HepG2 (cell line): ENCODE measurements at regions not wholly inside any gene's neighbourhood (a gene's known extent, or its start where the extent isn't known, plus 50 kb on each side); places are given as distances from the start of the nearest gene placed in this dataset.

ENCODE experiments used
- ATAC-seq: fragments of 200-7000 bp; cut with Tn5 transposase; 3 replicates; pipeline ENCODE4 v1.9.1; 2020; ENCODE audit warnings: mild to moderate bottlenecking, moderate library complexity
- BruUV-seq: library from RNA; stranded (reverse); fragments of 400-500 nt; replicated peaks from 2 replicates; lab custom pipeline; 2021; lab: Mats Ljungman, UMichigan
- CTCF ChIA-PET: fragments of 300-600 bp; formaldehyde crosslinking; extraction: SDS; loops from one replicate; lab custom pipeline; 2021; ENCODE audit warnings: low total read pairs, inconsistent platforms, low intra/inter-chr PET ratio; lab: Yijun Ruan, JAX
- POLR2A ChIA-PET: fragments of 350-600 bp; sonication (Branson Sonifier 250); formaldehyde crosslinking; loops from one replicate; lab custom pipeline; 2020; ENCODE audit warnings: antibody characterized with exemption, inconsistent platforms; lab: Yijun Ruan, JAX
- DNase-seq: peaks from one replicate; pipeline ENCODE4 v3.0.0-alpha.2; 2015; ENCODE audit warnings: low spot score
- FAIRE-seq: peaks from 3 replicates; lab custom pipeline; 2011; peaks lifted over from hg19 to GRCh38; lab: Jason Lieb, UNC
- H2AFZ ChIP-seq: one replicate; pipeline ENCODE4 v1.6.1; 2011; ENCODE audit warnings: low read length, inconsistent platforms
- H3K27ac ChIP-seq: fragments of 300-600 bp; 3 replicates; pipeline ENCODE4 v1.8.0; 2011; ENCODE audit warnings: mixed run types, mild to moderate bottlenecking, mixed read lengths, low read length, inconsistent platforms; ENCODE audit not compliant: insufficient read depth; ENCODE audit errors: extremely low read length
- H3K27me3 ChIP-seq, 2 experiments: fragments of 200-600 bp in 1 of 2; 2 replicates in 1 of 2; 3 replicates in 1 of 2; pipeline versions ENCODE4 v1.6.0 to v1.8.0; 2011; ENCODE audit warnings: low read length in 2 of 2, mild to moderate bottlenecking in 2 of 2, moderate library complexity in 2 of 2, inconsistent platforms in 1 of 2; ENCODE audit not compliant: insufficient read depth in 2 of 2, control insufficient read depth in 1 of 2
- H3K36me3 ChIP-seq, 2 experiments: fragments of 200-600 bp in 1 of 2; replicated peaks in 1 of 2; 2 replicates in 1 of 2; 3 replicates in 1 of 2; pipeline versions ENCODE4 v1.5.1 to v1.8.0; 2011; ENCODE audit warnings: low read length in 2 of 2, inconsistent platforms in 1 of 2; ENCODE audit not compliant: insufficient read depth in 2 of 2, control insufficient read depth in 1 of 2
- H3K4me1 ChIP-seq: 2 replicates; pipeline ENCODE4 v1.5.1; 2012; ENCODE audit warnings: low read length, inconsistent platforms; ENCODE audit not compliant: insufficient read depth
- H3K4me2 ChIP-seq: 2 replicates; pipeline ENCODE4 v1.6.0; 2011; ENCODE audit warnings: low read depth, low read length, inconsistent platforms
- H3K4me3 ChIP-seq, 3 experiments: fragments of 200-600 bp in 1 of 3; sonication (generic), shearing (Covaris generic) in 1 of 3; replicated peaks in 1 of 3; 2 replicates each; pipeline ENCODE4 v1.5.1; 2011 to 2016; ENCODE audit warnings: low read length in 3 of 3, inconsistent platforms in 2 of 3, low read depth in 2 of 3, mild to moderate bottlenecking in 2 of 3, control low read depth in 1 of 3, mixed read lengths in 1 of 3; ENCODE audit not compliant: insufficient read depth in 1 of 3
- H3K79me2 ChIP-seq: one replicate; pipeline ENCODE4 v1.6.1; 2011; ENCODE audit warnings: low read length, inconsistent platforms; ENCODE audit not compliant: insufficient read depth
- H3K9ac ChIP-seq: 2 replicates; pipeline ENCODE4 v1.6.0; 2011; ENCODE audit warnings: mild to moderate bottlenecking, low read depth, low read length, inconsistent platforms; ENCODE audit not compliant: insufficient read depth
- H3K9me3 ChIP-seq: 2 replicates; pipeline ENCODE4 v1.5.1; 2012; ENCODE audit warnings: mild to moderate bottlenecking, low read length
- H4K20me1 ChIP-seq: 2 replicates; pipeline ENCODE4 v1.6.0; 2011; ENCODE audit warnings: inconsistent platforms, mild to moderate bottlenecking, low read length, moderate library complexity; ENCODE audit not compliant: insufficient read depth
- AFF4 ChIP-seq: sonication (generic); formaldehyde crosslinking; IDR thresholded peaks from 2 replicates; pipeline ENCODE4 v1.4.0; 2020; ENCODE audit warnings: missing genetic modification reagents
- GPBP1L1 ChIP-seq: sonication (generic); formaldehyde crosslinking; IDR thresholded peaks from 2 replicates; pipeline ENCODE4 v1.5.0; 2020; ENCODE audit warnings: mild to moderate bottlenecking, missing genetic modification reagents
- GZF1 ChIP-seq: sonication (generic); formaldehyde crosslinking; IDR thresholded peaks from 2 replicates; pipeline ENCODE4 v1.5.1; 2020; ENCODE audit warnings: mild to moderate bottlenecking, missing genetic modification reagents
- HNRNPH1 ChIP-seq: fragments of 200-400 bp; formaldehyde crosslinking; optimal IDR thresholded peaks from 2 replicates; pipeline ENCODE3; 2017; ENCODE audit warnings: mild to moderate bottlenecking, low read depth, low read length
- ISX ChIP-seq: sonication (generic); formaldehyde crosslinking; conservative IDR thresholded peaks from 2 replicates; pipeline ENCODE4 v1.5.0; 2020; ENCODE audit warnings: missing genetic modification reagents
- JUNB ChIP-seq: sonication (generic); formaldehyde crosslinking; IDR thresholded peaks from 2 replicates; pipeline ENCODE4 v1.8.0; 2022; ENCODE audit warnings: missing genetic modification reagents, mild to moderate bottlenecking, borderline replicate concordance
- NCOR1 ChIP-seq: fragments of 200-600 bp; sonication (generic); IDR thresholded peaks from 2 replicates; pipeline ENCODE4 v1.7.0; 2017; ENCODE audit warnings: antibody characterized with exemption, low read length, borderline replicate concordance
- TERF1 ChIP-seq: sonication (generic); formaldehyde crosslinking; IDR thresholded peaks from 2 replicates; pipeline ENCODE4 v1.8.0; 2022; ENCODE audit warnings: mild to moderate bottlenecking, missing genetic modification reagents, moderate library complexity
- TIGD3 ChIP-seq: sonication (generic); formaldehyde crosslinking; IDR thresholded peaks from 2 replicates; pipeline ENCODE4 v1.5.1; 2020; ENCODE audit warnings: mild to moderate bottlenecking, missing genetic modification reagents, borderline replicate concordance
- ZKSCAN1 ChIP-seq: fragments of 150-350 bp; IDR thresholded peaks from 2 replicates; pipeline ENCODE4 v1.6.1; 2014; ENCODE audit warnings: low read length
- ZNF280B ChIP-seq: sonication (generic); formaldehyde crosslinking; IDR thresholded peaks from 2 replicates; pipeline ENCODE4 v1.5.0; 2020; ENCODE audit warnings: missing genetic modification reagents, mild to moderate bottlenecking, borderline replicate concordance
- ZNF598 ChIP-seq: sonication (generic); formaldehyde crosslinking; IDR thresholded peaks from 2 replicates; pipeline ENCODE4 v1.5.1; 2020; ENCODE audit warnings: mild to moderate bottlenecking, missing genetic modification reagents, borderline replicate concordance
- WGBS: methylation state at CpG from one replicate; pipeline ENCODE4 v1.1.6; 2017; ENCODE audit warnings: low lambda C conversion rate; 5-methylcytosine and 5-hydroxymethylcytosine counted together
- in situ Hi-C: cut with HindIII; loops from 2 replicates; pipeline ENCODE4 v1.10.0; 2017; ENCODE audit warnings: low pct_unique_long_range_greater_than_20kb; ENCODE audit not compliant: extremely low pct_ligation_motif_present
- intact Hi-C: fragments of 100-400 bp; cut with micrococcal nuclease; formaldehyde crosslinking; loops from one replicate; pipeline ENCODE4 v1.10.0; 2022; ENCODE audit not compliant: unreplicated experiment

GRCh38 chr1:10891091-10891490 is 94.6 kb upstream of the CASZ1 start:
- ATAC-seq, result no peak
- FAIRE-seq, result no peak
- BruUV-seq, result no TSS peak
- no peak overlapping the region for H2AFZ ChIP-seq
- H3K27ac ChIP-seq, result no peak overlapping the region
- ChIA-PET POLR2A (no interaction called here), CTCF (no interaction called here)
- peaks cover 10% of the 10 kb centered on the region; the same call in 1 of the 2 replicates for H3K4me1 ChIP-seq
- H3K9me3 ChIP-seq, result no peaks in the 10 kb centered on the region
- H3K36me3 ChIP-seq, result no peaks in the 10 kb centered on the region
- DNase-seq, result no peak
- no peaks in the 10 kb centered on the region for H3K79me2 ChIP-seq
- no peak overlapping the region for H3K9ac ChIP-seq
- TF ChIP-seq ISX (CRISPR knock-in tag), result no peak
- no peak for TF ChIP-seq GZF1 (CRISPR knock-in tag)
- TF ChIP-seq GPBP1L1 (CRISPR knock-in tag), result no peak
- TF ChIP-seq TIGD3 (CRISPR knock-in tag), result no peak
- no peak for TF ChIP-seq NCOR1
- no peak for TF ChIP-seq JUNB
- TF ChIP-seq TERF1 (CRISPR knock-in tag), result no peak
- TF ChIP-seq ZNF598 (CRISPR knock-in tag), result no peak
- no peak for TF ChIP-seq HNRNPH1
- no peak for TF ChIP-seq ZKSCAN1
- no peak for TF ChIP-seq ZNF280B
- TF ChIP-seq AFF4, result no peak
- in situ Hi-C loops (no loop called here), intact Hi-C loops (no loop called here)
- H3K4me3 ChIP-seq, result no peak overlapping the region
- H3K27me3 ChIP-seq, result peaks cover 0 to 15% of the 10 kb centered on the region in 2 experiments; a peak in 1 of 5 replicates
- 0% methylated on average over 2 of the region's 4 CpGs for WGBS
- H4K20me1 ChIP-seq, result no peaks in the 10 kb centered on the region
- no peak overlapping the region for H3K4me2 ChIP-seq
